ENCODE measurements at regions not wholly inside any gene's neighbourhood (a gene's known extent, or its start where the extent isn't known, plus 50 kb on each side); places are given as distances from the start of the nearest gene placed in this dataset.

DNA sequence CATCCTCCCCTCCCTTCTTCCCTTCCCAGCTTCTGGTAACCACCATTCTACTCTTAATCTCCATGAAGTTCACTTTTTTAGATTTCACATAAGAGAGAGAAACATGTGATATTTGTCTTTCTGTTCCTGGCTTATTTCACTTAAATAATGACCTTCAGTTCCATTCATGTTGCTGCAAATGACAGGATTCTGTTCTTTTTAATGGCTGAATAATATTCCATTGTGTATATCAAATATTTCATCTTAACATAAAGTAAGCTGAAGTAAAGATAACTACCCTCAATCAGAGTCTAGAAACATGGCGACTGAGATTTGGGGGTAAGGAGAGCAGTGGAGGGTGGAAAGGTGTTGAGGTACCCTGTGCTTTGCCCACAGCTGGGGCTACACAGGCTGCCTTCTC lies 68.9 kb downstream of the RHOU start:
- no peak for TF ChIP-seq L3MBTL2 (conservative IDR thresholded peaks at IDR 0.05)
- no peak for TF ChIP-seq ZNF384 (IDR thresholded peaks at IDR 0.05)
- no peak for TF ChIP-seq FOXM1 (IDR thresholded peaks at IDR 0.05; ENCODE audit: borderline replicate concordance)
- no peak for TF ChIP-seq ELF4 (IDR thresholded peaks at IDR 0.05)
- no peak for TF ChIP-seq TARDBP (IDR thresholded peaks at IDR 0.05)
- no peak for TF ChIP-seq FOXK2 (IDR thresholded peaks at IDR 0.05)
- TF ChIP-seq SP1 (IDR thresholded peaks at IDR 0.05): no peak
- no peak for TF ChIP-seq SUZ12 (IDR thresholded peaks at IDR 0.05)
- TF ChIP-seq, protein P1, sequence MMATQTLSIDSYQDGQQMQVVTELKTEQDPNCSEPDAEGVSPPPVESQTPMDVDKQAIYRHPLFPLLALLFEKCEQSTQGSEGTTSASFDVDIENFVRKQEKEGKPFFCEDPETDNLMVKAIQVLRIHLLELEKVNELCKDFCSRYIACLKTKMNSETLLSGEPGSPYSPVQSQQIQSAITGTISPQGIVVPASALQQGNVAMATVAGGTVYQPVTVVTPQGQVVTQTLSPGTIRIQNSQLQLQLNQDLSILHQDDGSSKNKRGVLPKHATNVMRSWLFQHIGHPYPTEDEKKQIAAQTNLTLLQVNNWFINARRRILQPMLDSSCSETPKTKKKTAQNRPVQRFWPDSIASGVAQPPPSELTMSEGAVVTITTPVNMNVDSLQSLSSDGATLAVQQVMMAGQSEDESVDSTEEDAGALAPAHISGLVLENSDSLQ (IDR thresholded peaks at IDR 0.05): no peak
- TF ChIP-seq BHLHE40 (IDR thresholded peaks at IDR 0.05; ENCODE audit: borderline replicate concordance): no peak
- no peak for TF ChIP-seq HDGF (IDR thresholded peaks at IDR 0.05; ENCODE audit: borderline replicate concordance)
- no peak for TF ChIP-seq ARNT (IDR thresholded peaks at IDR 0.05)
- no peak for TF ChIP-seq LEF1 (IDR thresholded peaks at IDR 0.05; ENCODE audit: borderline replicate concordance)
